PC-9 (cell line): ENCODE measurements at regions not wholly inside any gene's neighbourhood (a gene's known extent, or its start where the extent isn't known, plus 50 kb on each side); places are given as distances from the start of the nearest gene placed in this dataset.

ENCODE experiments used
- CTCF ChIP-seq: fragments of 200-600 bp; sonication (generic); conservative IDR thresholded peaks from 2 replicates; pipeline ENCODE4 v1.6.1; 2017; ENCODE audit warnings: mixed run types, antibody characterized with exemption, mild to moderate bottlenecking, moderate library complexity
- EZH2 ChIP-seq: fragments of 200-600 bp; sonication (generic); IDR thresholded peaks from 2 replicates; pipeline ENCODE4 v1.8.0; 2017; ENCODE audit warnings: antibody characterized with exemption, low read depth

GRCh38 chr12:20245491-20245890 is 122.8 kb upstream of the PDE3A start:
- no peak for TF ChIP-seq CTCF
- no peak for TF ChIP-seq EZH2
